ENCODE measurements at regions not wholly inside any gene's neighbourhood (a gene's known extent, or its start where the extent isn't known, plus 50 kb on each side); places are given as distances from the start of the nearest gene placed in this dataset.

DNA sequence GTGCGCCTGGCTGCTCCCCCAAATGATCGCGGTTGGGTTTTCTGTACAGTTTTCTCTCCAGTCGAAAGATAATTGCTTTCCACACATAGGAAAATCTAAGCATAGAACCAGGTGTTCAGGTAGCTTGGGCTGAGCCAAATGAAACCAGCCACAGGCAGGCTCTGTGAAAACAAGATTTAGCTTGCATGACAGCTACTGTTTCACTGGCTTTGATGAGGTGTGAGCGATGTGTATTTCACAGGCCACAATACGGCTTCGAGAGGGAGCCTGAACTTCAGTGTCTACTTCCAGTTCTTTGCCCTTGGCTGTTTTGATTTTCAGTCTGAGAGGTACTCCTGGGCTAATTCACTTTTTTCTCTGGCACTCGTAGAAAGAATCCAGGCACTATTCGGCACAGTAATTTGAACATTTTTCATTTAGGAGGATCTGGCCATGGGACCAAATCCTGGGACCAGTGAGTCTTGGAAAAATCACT is 110.5 kb downstream of the JCAD start:
- TF ChIP-seq, protein P1, sequence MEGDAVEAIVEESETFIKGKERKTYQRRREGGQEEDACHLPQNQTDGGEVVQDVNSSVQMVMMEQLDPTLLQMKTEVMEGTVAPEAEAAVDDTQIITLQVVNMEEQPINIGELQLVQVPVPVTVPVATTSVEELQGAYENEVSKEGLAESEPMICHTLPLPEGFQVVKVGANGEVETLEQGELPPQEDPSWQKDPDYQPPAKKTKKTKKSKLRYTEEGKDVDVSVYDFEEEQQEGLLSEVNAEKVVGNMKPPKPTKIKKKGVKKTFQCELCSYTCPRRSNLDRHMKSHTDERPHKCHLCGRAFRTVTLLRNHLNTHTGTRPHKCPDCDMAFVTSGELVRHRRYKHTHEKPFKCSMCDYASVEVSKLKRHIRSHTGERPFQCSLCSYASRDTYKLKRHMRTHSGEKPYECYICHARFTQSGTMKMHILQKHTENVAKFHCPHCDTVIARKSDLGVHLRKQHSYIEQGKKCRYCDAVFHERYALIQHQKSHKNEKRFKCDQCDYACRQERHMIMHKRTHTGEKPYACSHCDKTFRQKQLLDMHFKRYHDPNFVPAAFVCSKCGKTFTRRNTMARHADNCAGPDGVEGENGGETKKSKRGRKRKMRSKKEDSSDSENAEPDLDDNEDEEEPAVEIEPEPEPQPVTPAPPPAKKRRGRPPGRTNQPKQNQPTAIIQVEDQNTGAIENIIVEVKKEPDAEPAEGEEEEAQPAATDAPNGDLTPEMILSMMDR (conservative IDR thresholded peaks at IDR 0.05; ENCODE audit: low read depth, low read length), result no peak
- no peak for TF ChIP-seq EZH2 (IDR thresholded peaks at IDR 0.05; ENCODE audit: borderline replicate concordance, low read depth, low read length, poor library complexity, severe bottlenecking)

All from A673 (cell line).